ENCODE measurements at regions not wholly inside any gene's neighbourhood (a gene's known extent, or its start where the extent isn't known, plus 50 kb on each side); places are given as distances from the start of the nearest gene placed in this dataset.
A peak's percentile ranks its signal among the peaks of the same experiment; 100 is the strongest.

- H3K4me1 Mint-ChIP-seq, result no peaks in the 10 kb centered on the region
- H3K27me3 Mint-ChIP-seq, result no peaks in the 10 kb centered on the region
- no peaks in the 10 kb centered on the region for H3K9me3 Mint-ChIP-seq
- no peak overlapping the region for H3K4me3 Mint-ChIP-seq
- no peak overlapping the region for H3K27ac Mint-ChIP-seq
- ATAC-seq, result no peak
- no peaks in the 10 kb centered on the region for H3K36me3 Mint-ChIP-seq
These were observed 633.4 kb downstream of the LTN1 start for GRCh38 chr21:28359300-28359699.

GRCh38 chr21:28358702-28359101 is 634.0 kb downstream of the LTN1 start:
- Mint-ChIP-seq H3K36me3 (no peaks in the 10 kb centered on the region), H3K27ac (no peak overlapping the region), H3K4me1 (no peaks in the 10 kb centered on the region), H3K9me3 (no peaks in the 10 kb centered on the region), H3K4me3 (no peak overlapping the region), H3K27me3 (no peaks in the 10 kb centered on the region)
- ATAC-seq, result no peak

GRCh38 chr21:28358170-28358569 is 634.5 kb downstream of the LTN1 start:
- ATAC-seq, result no peak
- H3K4me1 Mint-ChIP-seq, result no peaks in the 10 kb centered on the region

GRCh38 chr21:28357743-28358142 is 634.9 kb downstream of the LTN1 start:
- Mint-ChIP-seq H3K27me3 (no peaks in the 10 kb centered on the region), H3K4me1 (no peaks in the 10 kb centered on the region), H3K4me3 (no peak overlapping the region), H3K36me3 (no peaks in the 10 kb centered on the region), H3K9me3 (no peaks in the 10 kb centered on the region), H3K27ac (no peak overlapping the region)
- ATAC-seq, result no peak

More at GRCh38 chr21:28358170-28358569, 634.5 kb downstream of the LTN1 start:
- Mint-ChIP-seq H3K27ac (no peak overlapping the region), H3K4me3 (no peak overlapping the region), H3K9me3 (no peaks in the 10 kb centered on the region), H3K27me3 (no peaks in the 10 kb centered on the region), H3K36me3 (no peaks in the 10 kb centered on the region)

- no peak overlapping the region for H3K27ac Mint-ChIP-seq
- no peaks in the 10 kb centered on the region for H3K9me3 Mint-ChIP-seq
- H3K36me3 Mint-ChIP-seq, result no peaks in the 10 kb centered on the region
- no peaks in the 10 kb centered on the region for H3K27me3 Mint-ChIP-seq
- ATAC-seq, result no peak
- no peaks in the 10 kb centered on the region for H3K4me1 Mint-ChIP-seq
- H3K4me3 Mint-ChIP-seq, result no peak overlapping the region
These were observed 636.3 kb downstream of the LTN1 start for GRCh38 chr21:28356422-28356821.

- peaks cover 5% of the 10 kb centered on the region for H3K4me1 Mint-ChIP-seq
- peaks cover 4% of the 10 kb centered on the region for H3K9me3 Mint-ChIP-seq
- H3K4me3 Mint-ChIP-seq, result no peak overlapping the region
- no peaks in the 10 kb centered on the region for H3K36me3 Mint-ChIP-seq
- ATAC-seq, result no peak
- H3K27me3 Mint-ChIP-seq, result no peaks in the 10 kb centered on the region
- H3K27ac Mint-ChIP-seq, result no peak overlapping the region
These were observed 646.7 kb downstream of the LTN1 start for GRCh38 chr21:28345934-28346333.

- H3K27ac Mint-ChIP-seq, result no peak overlapping the region
- no peak overlapping the region for H3K4me3 Mint-ChIP-seq
- H3K9me3 Mint-ChIP-seq, result peaks cover 4% of the 10 kb centered on the region
- H3K36me3 Mint-ChIP-seq, result no peaks in the 10 kb centered on the region
- H3K4me1 Mint-ChIP-seq, result peaks cover 5% of the 10 kb centered on the region
- no peaks in the 10 kb centered on the region for H3K27me3 Mint-ChIP-seq
- no peak for ATAC-seq
These were observed 647.7 kb downstream of the LTN1 start for GRCh38 chr21:28344985-28345384.

GRCh38 chr21:28342212-28342810 is 650.4 kb downstream of the LTN1 start:
- Mint-ChIP-seq H3K27ac (no peak overlapping the region), H3K4me3 (no peak overlapping the region), H3K9me3 (no peaks in the 10 kb centered on the region), H3K36me3 (no peaks in the 10 kb centered on the region), H3K4me1 (peaks cover 5% of the 10 kb centered on the region), H3K27me3 (no peaks in the 10 kb centered on the region)
- no peak for ATAC-seq

GRCh38 chr21:28339403-28339802 is 653.3 kb downstream of the LTN1 start:
- Mint-ChIP-seq H3K4me1 (no peaks in the 10 kb centered on the region), H3K27ac (no peak overlapping the region), H3K9me3 (no peaks in the 10 kb centered on the region), H3K27me3 (no peaks in the 10 kb centered on the region), H3K36me3 (no peaks in the 10 kb centered on the region), H3K4me3 (no peak overlapping the region)
- ATAC-seq, result no peak

- no peaks in the 10 kb centered on the region for H3K27me3 Mint-ChIP-seq
- H3K27ac Mint-ChIP-seq, result no peak overlapping the region
- H3K4me3 Mint-ChIP-seq, result no peak overlapping the region
- no peaks in the 10 kb centered on the region for H3K36me3 Mint-ChIP-seq
- no peaks in the 10 kb centered on the region for H3K9me3 Mint-ChIP-seq
- ATAC-seq, result no peak
- no peaks in the 10 kb centered on the region for H3K4me1 Mint-ChIP-seq
These were observed 653.9 kb downstream of the LTN1 start for GRCh38 chr21:28338701-28339305.

GRCh38 chr21:28337315-28337714 is 655.4 kb downstream of the LTN1 start:
- Mint-ChIP-seq H3K4me3 (no peak overlapping the region), H3K4me1 (no peaks in the 10 kb centered on the region), H3K36me3 (no peaks in the 10 kb centered on the region), H3K9me3 (no peaks in the 10 kb centered on the region), H3K27me3 (no peaks in the 10 kb centered on the region), H3K27ac (no peak overlapping the region)
- no peak for ATAC-seq

GRCh38 chr21:28336314-28336713 is 656.4 kb downstream of the LTN1 start:
- no peaks in the 10 kb centered on the region for H3K4me1 Mint-ChIP-seq
- no peak overlapping the region for H3K4me3 Mint-ChIP-seq
- no peaks in the 10 kb centered on the region for H3K9me3 Mint-ChIP-seq
- H3K27ac Mint-ChIP-seq, result no peak overlapping the region
- no peaks in the 10 kb centered on the region for H3K36me3 Mint-ChIP-seq
- ATAC-seq, result no peak
- no peaks in the 10 kb centered on the region for H3K27me3 Mint-ChIP-seq

- H3K9me3 Mint-ChIP-seq, result no peaks in the 10 kb centered on the region
- H3K36me3 Mint-ChIP-seq, result no peaks in the 10 kb centered on the region
- H3K27me3 Mint-ChIP-seq, result no peaks in the 10 kb centered on the region
- no peaks in the 10 kb centered on the region for H3K4me1 Mint-ChIP-seq
- H3K4me3 Mint-ChIP-seq, result no peak overlapping the region
- H3K27ac Mint-ChIP-seq, result no peak overlapping the region
- ATAC-seq, result peak; percentile 68
These were observed 658.3 kb downstream of the LTN1 start for GRCh38 chr21:28334407-28334806.

GRCh38 chr21:28333578-28334075 is 659.0 kb downstream of the LTN1 start:
- Mint-ChIP-seq H3K9me3 (peaks cover 5% of the 10 kb centered on the region), H3K36me3 (no peaks in the 10 kb centered on the region), H3K4me3 (no peak overlapping the region), H3K27ac (no peak overlapping the region), H3K27me3 (no peaks in the 10 kb centered on the region), H3K4me1 (no peaks in the 10 kb centered on the region)
- ATAC-seq, result no peak

- Mint-ChIP-seq H3K36me3 (no peaks in the 10 kb centered on the region), H3K9me3 (peaks cover 6% of the 10 kb centered on the region), H3K27ac (no peak overlapping the region), H3K27me3 (no peaks in the 10 kb centered on the region), H3K4me1 (no peaks in the 10 kb centered on the region), H3K4me3 (no peak overlapping the region)
- ATAC-seq, result no peak
These were observed 659.9 kb downstream of the LTN1 start for GRCh38 chr21:28332796-28333195.

GRCh38 chr21:28325618-28326017 is 667.1 kb downstream of the LTN1 start:
- Mint-ChIP-seq H3K9me3 (peaks cover 15% of the 10 kb centered on the region), H3K27ac (no peak overlapping the region), H3K4me1 (no peaks in the 10 kb centered on the region), H3K27me3 (no peaks in the 10 kb centered on the region), H3K4me3 (no peak overlapping the region), H3K36me3 (no peaks in the 10 kb centered on the region)
- no peak for ATAC-seq
